HG02885 (cell line): ENCODE measurements at regions not wholly inside any gene's neighbourhood (a gene's known extent, or its start where the extent isn't known, plus 50 kb on each side); places are given as distances from the start of the nearest gene placed in this dataset.
"Not testable (repeated sequence)": the region's sequence is repeated elsewhere in the genome, so short reads cannot be mapped to it uniquely, and the experiment has no call there.

ENCODE experiments used
- ATAC-seq: cut with Tn5 transposase; IDR thresholded peaks from one replicate; pipeline ENCODE4 v1.9.1; 2021; ENCODE audit warnings: mild to moderate bottlenecking; ENCODE audit not compliant: unreplicated experiment, poor library complexity

DNA sequence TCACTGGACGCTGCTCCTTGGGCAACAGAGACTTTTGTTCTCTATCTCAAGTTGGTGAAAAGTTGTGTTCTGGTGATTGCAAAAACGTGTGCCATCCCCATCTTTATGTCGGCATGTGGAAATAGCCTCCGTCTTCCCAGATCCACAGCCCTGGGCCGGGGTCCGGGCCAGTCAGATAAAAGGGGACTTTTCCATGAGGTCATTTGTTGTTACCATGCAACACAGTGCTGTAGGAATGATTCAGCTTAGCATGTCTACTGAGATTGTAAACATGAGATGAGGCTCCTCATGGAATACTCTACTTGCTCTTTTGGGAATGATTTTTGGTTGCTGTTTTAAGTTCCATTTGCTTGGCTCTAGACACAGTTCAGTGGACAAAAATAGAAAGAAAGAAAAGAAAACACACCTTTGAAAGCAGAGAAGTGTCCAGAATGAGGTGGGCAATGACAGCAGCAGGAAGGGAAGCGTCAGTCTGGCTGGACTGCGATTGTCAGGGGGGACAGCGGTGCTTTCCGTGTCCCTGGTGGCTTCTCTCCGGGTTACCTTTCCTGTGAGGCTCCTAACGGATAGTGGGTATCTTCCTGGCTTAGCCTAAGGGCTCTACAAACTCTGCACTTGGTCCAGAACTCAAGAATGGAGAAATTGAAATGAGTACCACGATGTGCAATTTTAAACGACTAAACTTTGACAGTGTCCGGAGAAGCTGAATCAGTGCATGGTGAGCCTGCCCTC lies 91.6 kb downstream of the TEX29 start:
- ATAC-seq: no peak

DNA sequence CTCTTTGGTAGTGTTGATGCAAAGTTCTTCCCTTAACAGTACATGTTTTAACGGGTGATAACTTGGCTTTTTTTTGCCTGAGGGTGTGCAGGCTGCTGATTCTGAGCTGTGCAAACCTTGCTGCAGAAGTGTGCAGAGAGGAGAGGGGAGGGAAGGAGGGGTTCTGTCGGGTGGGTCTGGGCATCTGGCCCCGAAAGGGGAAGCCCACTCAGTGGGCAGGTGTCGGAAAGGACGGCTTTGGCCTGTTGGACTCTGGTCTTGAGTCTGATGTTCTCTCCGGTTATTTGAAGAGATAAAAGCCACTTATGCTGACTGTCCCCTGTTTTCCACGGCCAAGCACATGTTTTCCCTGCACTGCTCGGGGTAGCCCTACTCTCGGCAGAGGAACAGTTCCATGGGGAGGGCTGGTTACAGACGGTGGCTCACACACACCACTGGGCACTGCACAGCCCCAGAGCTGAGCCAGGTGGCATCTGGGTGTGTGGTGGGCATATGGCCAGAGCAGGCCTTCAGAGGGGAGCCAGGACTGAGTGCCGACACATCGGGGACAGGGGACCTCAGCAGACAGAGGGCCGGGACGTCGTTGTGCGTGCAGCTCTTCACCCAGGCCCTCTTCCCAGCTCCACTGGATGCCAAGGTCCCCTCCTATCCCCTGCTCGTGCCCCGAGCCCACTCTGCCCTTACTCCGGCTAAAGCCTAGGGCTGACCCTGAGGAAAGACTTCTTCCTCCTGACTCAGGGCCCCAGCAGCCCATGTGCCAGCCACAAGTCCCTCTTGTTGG lies 93.2 kb downstream of the TEX29 start:
- ATAC-seq: no peak

DNA sequence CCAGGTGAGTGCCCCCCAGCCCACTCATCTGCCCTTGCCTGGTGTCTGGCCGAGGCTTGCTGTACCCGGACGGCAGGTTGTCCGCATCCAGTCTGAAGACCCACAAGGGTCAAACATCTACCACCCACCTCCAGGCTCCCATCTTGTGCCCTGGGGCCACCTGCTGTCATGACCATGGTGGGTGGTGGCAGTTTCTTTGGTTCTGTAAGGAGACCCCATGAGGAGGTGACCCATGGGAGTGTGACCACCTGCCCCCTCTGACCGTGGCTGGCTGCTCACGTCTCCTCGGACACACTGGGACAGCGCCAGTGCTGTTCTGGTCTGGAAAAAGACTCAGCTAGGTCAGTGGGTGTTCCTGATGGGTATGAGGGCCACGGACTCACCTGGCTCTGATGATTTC lies 93.9 kb downstream of the TEX29 start:
- ATAC-seq: no peak

DNA sequence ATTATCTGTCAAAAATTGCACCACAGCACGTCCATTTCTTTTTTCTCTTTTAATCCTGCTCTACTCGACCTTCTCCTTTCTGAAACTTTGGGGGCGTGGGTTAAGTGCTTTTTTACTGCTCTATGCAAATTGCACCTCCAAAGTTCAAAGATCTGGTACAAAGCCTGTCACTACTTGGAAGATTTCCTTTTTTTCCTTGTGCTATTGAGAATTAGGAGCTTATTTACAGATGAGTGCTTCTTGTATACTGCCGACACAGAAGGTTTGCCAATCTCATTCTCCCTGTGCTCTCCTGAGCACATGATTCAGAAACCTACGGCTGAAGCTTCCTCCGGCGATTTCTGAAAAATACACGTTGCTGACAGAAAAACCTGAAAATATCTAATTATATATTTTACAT lies 94.8 kb downstream of the TEX29 start:
- ATAC-seq: no peak

DNA sequence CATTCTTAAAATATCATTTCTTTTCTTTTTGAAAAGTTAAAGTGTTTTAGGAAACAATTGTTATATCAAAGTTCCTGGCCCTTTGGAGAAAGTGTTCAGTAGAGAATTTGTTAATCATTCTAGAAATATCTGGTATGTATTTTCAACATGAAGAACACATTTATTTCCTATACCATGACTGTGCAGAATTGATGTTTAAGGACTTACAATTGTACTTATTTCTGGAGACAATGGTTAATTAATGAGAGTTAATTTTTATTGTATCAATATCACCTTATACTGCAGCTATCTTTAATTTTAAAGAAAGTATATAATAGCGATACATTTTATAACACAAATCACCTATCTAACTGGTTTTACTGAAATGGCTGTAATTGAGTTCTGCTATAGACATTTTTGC lies 95.3 kb downstream of the TEX29 start:
- no peak for ATAC-seq

DNA sequence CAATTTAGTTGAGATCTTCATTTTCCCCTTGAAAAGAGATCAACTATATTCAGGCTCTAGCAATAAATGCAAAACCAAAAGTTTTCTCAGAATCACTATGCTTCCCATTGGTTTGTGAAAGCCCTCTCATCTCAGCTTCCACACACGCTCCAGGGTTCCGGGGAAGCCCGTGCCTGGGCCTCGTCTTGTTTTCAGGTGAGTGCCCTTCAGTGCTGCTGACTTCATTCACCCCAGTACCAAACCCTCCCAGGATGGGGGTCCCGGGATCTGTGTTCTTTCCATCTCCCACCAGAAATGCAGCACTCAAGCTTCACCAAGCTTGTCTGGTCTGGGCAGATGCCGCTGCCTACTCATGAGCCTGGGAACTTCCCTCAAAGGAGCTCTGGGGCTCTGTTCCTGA lies 97.7 kb downstream of the TEX29 start:
- ATAC-seq: no peak

DNA sequence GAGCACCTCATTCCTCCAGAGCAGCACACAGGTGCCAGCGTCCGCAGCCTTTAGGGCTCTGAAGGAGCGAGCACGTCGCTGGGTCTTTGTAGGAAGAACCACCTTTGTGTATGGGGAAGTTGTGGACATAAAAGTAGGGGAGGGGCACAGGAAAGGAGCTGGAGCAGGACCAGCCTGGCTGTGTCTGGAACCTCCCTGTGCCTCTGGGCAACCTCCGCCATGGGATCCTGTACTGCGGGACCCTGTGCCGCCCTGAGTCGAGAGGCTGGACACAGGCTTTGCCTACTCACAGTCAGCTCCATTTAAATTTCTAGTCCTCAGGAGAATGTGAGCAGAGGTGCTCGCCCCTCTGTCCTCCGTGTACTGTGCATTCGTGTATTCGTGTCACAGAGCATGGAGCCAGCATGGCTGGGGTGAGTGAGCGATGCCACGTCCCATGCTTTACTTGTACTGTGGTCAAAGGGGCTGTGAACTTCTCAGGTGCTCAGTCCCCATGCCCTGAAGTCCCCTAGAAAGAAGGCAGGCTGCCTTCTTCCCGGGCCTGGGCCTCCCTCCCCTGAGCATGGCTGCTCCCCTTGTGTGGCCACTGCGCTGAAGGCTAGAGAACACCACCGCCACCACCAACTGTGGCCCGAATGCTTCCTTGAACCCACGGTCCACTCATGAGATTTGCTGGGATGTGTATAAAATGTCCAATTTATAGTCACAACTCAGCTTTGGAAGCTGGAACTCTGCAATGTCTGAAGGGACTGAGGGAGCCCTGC lies 99.9 kb downstream of the TEX29 start:
- ATAC-seq: no peak

DNA sequence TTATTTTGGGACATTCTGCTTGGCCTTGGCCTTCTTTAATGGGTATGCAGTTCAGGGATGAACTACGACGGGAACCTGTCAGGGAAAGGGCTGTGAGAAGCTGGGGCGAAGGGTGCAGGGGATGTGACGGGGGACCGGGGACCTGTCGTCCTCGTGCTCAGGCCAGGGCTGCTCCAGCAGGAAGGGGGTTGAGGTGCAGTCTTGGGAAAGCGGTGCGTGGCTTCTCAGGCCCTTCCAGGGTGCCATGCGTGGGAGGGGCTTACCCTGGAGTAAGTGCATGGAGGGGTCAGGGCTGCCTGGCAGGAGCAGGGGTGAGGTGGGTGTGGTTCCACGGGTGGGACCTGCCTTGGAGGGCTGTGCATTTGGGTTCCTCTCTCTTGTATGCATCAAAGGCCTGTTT lies 100.8 kb downstream of the TEX29 start:
- ATAC-seq: no peak

DNA sequence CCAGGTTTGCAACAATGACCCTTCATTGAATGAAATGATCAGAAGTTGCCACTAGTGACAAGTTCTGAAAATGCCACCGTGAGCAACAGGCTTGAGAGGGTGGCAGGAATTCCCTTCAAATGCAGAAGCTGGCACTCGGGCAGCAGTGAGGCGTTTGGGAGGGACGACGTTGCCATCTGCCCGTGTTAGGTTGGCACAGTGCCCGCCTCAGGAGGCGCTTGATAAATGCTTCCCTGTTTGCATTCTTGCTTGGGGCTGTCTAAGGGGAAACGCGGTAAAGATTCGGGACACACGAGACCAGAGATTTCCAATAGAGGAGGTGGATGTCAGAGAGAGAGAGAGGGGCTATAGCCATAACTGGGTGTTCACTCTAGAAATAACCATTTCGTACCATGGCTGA lies 101.9 kb downstream of the TEX29 start:
- no peak for ATAC-seq

DNA sequence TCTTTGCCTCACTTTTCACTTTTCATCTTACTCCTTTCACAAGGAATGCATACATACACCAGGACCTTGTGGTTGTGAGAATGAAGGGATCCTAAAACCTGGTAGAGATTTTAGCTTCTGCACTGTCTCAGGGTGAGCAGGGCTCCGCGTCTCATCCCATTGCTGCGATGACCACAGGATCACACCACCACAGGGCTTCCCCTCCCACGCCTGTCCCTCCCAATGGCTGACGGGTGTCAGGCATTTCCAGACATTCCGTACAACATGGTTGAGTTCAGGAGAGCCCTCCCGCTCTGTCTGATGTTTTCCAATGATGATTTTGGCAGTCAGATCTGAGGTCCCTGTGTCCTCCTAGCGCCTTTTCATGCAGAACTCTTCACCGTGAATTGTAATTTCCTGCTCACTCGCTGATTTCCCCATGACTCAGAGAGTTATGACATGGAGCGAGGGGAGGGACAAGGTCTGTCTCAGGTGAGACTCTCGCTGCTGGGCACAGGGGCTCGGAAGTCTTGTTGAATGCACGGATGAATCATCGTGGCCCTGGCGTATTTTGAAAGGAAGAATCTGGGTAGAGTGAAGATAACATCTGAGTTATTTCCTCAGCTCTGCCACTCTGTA lies 102.8 kb downstream of the TEX29 start:
- no peak for ATAC-seq

DNA sequence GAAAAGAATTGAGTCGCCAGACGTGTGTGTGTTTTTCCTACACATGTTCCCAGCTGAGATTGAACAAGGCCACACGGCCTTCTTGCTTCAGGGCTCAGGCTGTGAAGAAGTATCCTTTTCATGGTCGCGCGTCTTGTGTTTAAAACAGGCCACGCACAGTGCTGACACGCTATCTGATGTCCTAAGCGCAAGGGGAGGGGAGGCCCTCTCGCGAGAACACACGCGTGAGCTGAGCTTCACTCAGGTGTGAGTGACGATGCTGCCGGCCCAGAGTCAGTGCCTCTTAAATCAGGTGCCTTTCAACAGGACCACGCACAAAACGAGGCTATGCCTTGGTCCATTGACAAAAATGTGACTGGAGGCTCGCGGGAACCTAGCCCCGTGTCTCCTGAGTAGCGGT lies 103.7 kb downstream of the TEX29 start:
- ATAC-seq: no peak

DNA sequence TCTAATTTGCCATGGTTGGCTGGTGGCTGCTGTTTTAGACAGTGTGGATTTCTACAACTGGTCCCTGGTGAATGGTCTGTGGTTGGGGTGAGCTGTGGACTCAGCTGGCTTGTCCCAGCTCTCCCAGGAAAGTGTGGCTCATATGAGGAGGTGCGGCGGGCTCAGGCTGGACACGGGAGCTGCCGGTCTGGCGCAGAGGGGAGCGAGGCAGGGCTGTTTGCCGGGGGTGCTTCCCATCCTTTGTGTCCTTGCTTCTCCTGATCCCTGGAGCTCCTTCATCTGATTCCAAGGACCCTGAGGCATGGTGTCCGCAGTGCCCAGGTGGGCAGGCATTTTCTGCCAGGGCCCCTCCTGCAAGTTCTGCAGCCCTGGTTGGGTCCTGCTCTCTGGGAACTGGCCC lies 104.9 kb downstream of the TEX29 start:
- no peak for ATAC-seq

DNA sequence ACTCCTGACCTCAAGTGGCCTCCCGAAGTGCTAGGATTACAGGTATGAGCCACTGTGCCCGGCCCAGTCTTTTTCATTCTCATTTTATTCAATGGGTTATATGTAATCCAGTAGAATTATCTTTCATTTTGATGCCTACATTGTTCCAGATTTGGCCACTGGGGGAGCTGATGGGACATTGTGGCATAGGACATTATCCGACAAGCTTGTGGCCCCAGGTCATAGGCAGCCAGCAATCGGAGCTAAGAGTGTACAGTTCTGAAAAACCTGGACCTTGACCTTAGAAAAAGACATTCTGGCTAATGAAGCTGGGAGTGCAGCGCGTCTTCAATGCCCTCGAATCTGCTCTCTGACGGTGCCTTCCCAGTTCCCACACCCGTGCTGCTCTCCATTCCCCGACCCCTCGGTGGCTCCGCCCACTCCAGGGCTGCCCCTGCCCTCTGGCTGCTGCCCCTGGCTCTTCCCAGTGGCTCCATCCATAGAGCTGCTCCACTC lies 108.7 kb downstream of the TEX29 start:
- ATAC-seq: no peak

DNA sequence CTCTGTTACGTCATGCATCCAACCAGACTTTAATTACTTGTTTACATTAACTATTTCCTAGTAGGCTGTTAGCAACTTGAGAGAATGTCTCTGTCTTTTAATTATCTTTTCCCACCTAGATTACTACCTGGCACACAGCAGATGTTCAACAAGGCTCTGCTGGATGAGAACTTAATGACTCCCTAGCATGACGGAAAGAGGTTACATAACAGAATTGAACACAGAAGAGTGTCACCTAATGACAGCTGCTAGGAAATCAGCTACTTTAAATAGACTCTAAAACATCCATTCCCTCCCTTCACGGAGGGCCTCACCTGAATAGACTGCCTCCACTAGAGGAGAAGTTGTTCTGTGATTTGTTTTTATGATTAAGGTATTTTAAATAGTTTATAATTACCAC lies 110.8 kb downstream of the TEX29 start:
- no peak for ATAC-seq

DNA sequence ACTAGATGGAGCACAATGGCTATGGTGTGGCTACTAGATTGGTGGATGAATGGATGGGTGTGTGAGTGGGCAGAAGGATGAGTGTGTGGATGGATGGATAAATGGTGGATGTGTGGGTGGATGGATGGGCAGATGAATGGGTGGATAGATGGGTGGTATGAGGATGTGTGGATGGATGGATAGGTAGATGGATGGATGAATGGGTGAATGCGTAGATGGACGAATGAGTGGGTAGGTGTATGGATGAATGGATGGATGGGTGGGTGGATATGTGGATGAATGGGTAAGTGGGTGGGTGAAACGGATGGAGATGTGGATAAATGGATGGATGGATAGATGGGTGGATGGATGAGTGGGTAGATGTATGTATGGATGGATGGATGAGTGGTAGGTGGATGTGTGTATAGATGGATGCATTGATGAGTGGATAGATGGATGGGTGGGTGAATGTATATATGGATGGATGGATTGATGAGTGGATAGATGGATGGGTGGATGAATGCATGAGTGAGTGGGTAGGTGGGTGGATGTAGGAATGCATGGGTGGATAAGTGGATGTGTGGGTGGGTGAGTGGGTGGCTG lies 114.2 kb downstream of the TEX29 start:
- ATAC-seq: no peak

DNA sequence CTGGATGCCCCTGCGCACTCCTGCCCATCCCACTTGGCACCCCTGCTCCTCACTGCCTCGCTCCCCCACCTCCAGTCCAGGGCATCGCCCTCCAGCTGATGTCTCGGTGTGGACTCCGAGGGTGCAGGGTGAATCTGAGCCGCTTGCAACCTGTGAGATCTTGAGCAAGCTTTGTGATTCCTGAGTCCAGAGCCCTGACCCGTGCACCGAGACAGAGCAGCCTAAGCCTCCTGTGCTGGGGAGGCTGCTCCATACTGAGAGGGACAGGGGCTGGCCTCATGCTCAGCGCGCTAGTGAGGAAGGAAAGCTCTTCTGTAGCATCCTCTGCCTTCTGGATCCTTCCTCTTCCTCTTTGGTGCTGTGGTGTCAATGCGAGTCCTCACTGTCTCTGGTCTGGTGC lies 116.0 kb downstream of the TEX29 start:
- no peak for ATAC-seq

DNA sequence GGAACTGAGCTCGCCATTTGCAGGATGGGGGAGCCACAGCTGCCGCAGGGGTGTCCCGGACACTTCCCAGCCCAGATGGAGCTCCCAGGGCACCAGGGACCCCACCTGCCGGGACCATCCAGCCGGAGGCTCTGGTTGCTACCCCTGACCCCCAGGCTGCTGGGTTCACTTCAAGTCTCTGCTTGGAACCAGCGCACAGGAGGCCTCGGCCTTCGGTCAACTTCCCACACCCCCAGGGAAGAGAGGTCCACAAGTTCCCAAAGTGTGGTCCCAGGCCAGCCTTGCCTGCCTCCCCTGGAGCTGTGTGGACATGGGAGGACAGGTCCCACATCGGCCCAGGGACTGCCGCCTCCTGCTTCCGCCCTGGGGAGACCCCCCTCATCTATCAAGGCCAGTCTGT lies 117.0 kb downstream of the TEX29 start:
- ATAC-seq: no peak

DNA sequence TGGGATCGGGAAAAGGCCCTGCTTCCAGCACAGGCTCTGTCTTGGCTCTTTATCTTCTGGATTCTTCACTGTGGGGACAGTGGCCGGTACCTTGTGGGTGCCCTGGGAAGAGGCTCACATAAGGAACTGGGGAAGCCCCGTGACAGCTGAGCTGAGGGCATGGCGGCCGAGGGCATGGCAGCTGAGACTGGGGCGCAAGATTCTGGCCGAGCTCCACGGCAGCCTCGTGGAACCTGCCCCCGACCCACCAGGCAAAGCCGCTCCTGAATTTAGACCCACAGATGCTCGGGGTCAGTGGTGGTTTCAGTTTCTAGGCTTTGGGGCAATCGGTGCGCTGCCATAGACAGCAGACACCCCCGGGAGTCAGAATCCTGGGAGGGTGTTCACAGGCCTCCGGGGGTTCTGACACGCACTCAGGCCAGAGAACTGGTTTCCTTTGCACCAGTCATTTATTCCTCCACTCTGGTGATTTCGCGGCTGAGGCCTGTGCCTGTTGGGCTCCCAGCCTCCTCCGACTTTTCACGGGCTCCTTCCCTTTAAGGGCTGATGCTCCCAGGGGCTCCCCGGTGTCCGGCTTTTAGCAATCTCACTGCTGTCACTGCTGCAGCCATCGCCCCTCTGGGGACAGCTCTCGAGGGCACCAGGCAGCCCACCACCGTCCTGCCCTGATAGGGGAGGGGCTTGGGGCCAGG lies 117.6 kb downstream of the TEX29 start:
- no peak for ATAC-seq

DNA sequence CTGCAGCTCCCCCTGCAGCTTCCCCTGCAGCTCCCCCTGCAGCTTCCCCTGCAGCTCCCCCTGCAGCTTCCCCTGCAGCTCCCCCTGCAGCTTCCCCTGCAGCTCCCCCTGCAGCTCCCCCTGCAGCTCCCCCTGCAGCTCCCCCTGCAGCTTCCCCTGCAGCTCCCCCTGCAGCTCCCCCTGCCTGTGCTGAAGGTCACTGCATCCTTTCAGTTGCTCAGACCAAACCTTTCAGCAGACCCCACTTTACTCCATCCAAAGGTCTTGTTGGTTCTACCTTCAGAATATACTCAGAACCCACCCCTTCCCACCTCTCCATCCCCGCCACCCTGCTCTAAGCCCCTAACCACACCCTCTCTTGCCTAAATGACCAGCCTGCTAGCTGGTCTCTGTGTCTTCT lies 120.0 kb downstream of the TEX29 start:
- not testable (repeated sequence) for ATAC-seq

DNA sequence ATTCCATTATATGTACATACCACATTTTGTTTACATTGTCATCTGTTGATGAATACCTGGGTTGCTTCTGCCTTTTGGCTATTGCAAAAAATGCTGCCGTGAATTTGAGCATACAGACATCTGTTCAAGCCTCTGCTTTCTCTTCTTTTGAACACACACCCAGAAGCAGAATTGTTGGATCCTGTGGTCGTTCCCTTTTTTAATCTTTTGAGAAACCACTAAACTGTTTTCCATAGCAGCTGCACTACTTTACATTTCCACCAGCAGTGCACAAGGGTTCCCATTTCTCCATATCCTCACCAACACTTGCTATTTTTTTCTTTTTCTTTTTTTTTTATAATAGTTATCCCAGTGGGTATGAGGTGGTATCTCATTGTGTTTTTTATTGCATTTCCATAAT lies 123.5 kb downstream of the TEX29 start:
- no peak for ATAC-seq
